GM12878 (cell line): ENCODE measurements at regions not wholly inside any gene's neighbourhood (a gene's known extent, or its start where the extent isn't known, plus 50 kb on each side); places are given as distances from the start of the nearest gene placed in this dataset.

ENCODE experiments used
- CUX1 ChIP-seq: IDR thresholded peaks from 2 replicates; pipeline ENCODE4 v1.6.1; 2012; ENCODE audit warnings: improper control_type of control experiment, low read depth, low read length; ENCODE audit not compliant: insufficient replicate concordance
- GATAD2B ChIP-seq: fragments of 450-650 bp; conservative IDR thresholded peaks from 2 replicates; pipeline ENCODE4 v1.6.1; 2017; ENCODE audit warnings: low read depth, mild to moderate bottlenecking, moderate library complexity
- HSF1 ChIP-seq: fragments of 150-350 bp; IDR thresholded peaks from 2 replicates; pipeline ENCODE4 v1.6.1; 2014; ENCODE audit warnings: mild to moderate bottlenecking, low read depth, low read length
- IRF3 ChIP-seq: fragments of 450-650 bp; IDR thresholded peaks from 2 replicates; pipeline ENCODE4 v1.6.1; 2014; ENCODE audit warnings: mild to moderate bottlenecking
- RCOR1 ChIP-seq: conservative IDR thresholded peaks from 2 replicates; pipeline ENCODE4 v1.6.1; 2012; ENCODE audit warnings: low read depth, low read length, improper control_type of control experiment

- TF ChIP-seq HSF1: no peak
- TF ChIP-seq CUX1: no peak
- no peak for TF ChIP-seq IRF3
- TF ChIP-seq GATAD2B: no peak
- TF ChIP-seq RCOR1: no peak
Measured at GRCh38 chr21:27047283-27047657, 80.4 kb upstream of the ADAMTS5 start (continued).
